ENCODE measurements at regions not wholly inside any gene's neighbourhood (a gene's known extent, or its start where the extent isn't known, plus 50 kb on each side); places are given as distances from the start of the nearest gene placed in this dataset.
"Not testable (repeated sequence)": the region's sequence is repeated elsewhere in the genome, so short reads cannot be mapped to it uniquely, and the experiment has no call there.

DNA sequence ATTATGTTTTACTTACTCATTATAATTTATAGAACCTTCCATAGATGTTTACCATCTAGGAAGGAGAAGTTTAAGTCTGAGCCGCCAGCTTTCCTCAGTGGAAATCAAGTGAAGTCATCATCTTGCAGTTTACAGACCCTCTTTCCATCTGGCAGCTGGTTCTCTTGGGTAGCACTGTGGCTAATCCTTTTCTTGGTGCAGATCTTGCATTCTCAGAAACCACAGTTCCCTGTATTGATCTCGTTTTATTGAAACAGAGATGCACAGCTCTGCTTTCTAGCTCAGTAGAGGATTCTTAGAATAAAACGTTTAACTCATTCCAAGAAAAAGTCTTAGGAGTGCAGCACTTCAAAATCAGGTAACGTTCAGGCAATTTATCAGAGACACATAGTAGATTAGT, 1154.7 kb downstream of the FOXD4L5 start:
- DNase-seq (ENCODE audit: low spot score): not testable (repeated sequence)

GRCh38 chr9:64128572-64128971, 1156.4 kb downstream of the FOXD4L5 start:
- DNase-seq (ENCODE audit: low spot score): no peak

GRCh38 chr9:64121602-64122001, 1163.4 kb downstream of the FOXD4L5 start:
- not testable (repeated sequence) for DNase-seq (ENCODE audit: low spot score)

DNA sequence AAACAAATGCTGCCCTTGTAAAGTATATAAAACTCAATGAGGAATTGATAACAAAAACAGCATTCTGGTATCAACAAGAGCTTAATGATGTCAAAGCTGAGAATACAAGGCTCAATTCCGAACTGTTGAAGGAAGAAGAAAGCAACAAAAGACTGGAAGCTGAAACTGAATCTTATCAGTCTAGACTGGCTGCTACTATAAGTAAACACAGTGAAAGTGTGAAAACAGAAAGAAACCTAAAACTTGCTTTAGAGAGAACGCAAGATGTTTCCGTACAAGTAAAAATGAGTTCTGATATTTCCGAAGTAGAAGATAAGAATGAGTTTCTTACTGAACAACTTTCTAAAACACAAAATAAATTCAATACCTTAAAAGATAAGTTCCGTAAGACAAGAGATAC, 1167.7 kb downstream of the FOXD4L5 start:
- not testable (repeated sequence) for DNase-seq (ENCODE audit: low spot score)

- not testable (repeated sequence) for DNase-seq (ENCODE audit: low spot score)
Observed at GRCh38 chr9:64107867-64108266, 1177.1 kb downstream of the FOXD4L5 start.

GRCh38 chr9:64107211-64107610, 1177.8 kb downstream of the FOXD4L5 start:
- DNase-seq (ENCODE audit: low spot score): not testable (repeated sequence)

- not testable (repeated sequence) for DNase-seq (ENCODE audit: low spot score)
Observed at GRCh38 chr9:64105193-64105592, 1179.8 kb downstream of the FOXD4L5 start.

DNA sequence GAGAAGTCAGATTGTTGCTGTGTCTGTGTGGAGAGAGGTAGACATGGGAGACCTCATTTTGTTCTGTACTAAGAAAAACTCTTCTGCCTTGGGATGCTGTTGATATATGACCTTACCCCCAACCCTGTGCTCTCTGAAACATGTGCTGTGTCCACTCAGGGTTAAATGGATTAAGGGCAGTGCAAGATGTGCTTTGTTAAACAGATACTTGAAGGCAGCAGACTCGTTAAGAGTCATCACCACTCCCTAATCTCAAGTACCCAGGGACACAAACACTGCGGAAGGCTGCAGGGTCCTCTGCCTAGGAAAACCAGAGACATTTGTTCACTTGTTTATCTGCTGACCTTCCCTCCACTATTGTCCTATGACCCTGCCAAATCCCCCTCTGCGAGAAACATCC, 1183.5 kb downstream of the FOXD4L5 start:
- DNase-seq (ENCODE audit: low spot score): not testable (repeated sequence)

DNA sequence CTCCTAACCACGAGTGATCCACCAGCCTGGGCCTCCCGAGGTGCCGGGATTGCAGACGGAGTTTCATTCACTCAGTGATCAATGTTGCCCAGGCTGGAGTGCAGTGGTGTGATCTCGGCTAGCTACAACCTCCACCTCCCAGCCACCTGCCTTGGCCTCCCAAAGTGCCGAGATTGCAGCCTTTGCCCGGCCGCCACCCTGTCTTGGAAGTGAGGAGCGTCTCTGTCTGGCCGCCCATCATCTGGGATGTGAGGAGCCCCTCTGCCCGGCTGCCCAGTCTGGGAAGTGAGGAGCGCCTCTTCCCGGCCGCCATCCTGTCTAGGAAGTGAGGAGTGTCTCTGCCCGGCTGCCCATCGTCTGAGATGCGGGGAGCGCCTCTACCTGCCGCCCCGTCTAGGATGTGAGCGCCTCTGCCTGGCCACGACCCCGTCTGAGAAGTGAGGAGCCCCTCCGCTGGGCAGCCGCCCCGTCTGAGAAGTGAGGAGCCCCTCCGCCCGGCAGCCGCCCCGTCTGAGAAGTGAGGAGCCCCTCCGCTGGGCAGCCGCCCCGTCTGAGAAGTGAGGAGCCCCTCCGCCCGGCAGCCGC, 1184.3 kb downstream of the FOXD4L5 start:
- DNase-seq (ENCODE audit: low spot score): not testable (repeated sequence)

- DNase-seq (ENCODE audit: low spot score): not testable (repeated sequence)
Observed at GRCh38 chr9:64085998-64086397, 1199.0 kb downstream of the FOXD4L5 start.

DNA sequence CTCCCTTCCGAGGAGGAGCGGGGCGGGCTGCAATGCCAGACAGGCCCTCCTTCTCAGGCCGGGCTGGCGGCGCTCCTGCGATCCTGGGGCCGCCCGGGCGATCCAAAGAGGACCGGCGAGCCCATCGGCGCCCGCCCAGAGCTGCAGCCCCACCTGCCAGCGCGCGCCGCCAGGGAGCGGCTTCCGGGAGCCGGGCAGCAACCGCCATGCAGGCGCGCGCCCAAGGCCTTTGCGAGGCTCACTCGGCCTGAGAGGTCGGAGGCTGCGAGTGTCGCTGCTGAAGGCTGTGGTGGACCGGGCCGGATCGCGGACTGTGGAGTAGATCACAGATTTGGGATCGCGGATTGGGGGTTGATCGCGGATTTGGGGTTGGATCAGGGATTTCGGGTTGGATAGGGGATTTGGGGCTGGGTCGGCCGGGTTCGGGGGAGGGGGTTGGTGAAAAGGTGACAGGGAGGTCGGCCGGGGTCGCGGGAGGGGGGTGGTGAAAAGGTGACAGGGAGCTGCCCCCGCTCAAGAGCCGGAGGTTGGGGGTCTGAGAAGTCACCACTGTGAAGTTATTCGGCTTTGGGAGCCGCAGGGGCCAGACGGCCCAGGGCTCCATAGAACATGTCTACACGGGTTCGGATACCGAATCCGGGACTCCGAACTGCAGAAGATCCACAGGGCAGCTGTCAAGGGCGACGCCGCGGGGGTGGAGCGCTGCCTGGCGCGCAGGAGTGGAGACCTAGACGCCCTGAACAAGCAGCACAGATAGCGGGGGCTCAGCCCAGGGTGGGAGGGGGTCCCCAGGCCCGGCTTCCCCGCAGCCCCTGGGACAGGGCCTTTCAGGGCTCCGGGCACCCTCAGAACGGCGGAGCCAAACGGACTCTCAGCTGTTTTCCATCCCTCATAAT, 1213.4 kb downstream of the FOXD4L5 start:
- peak; percentile 56 for DNase-seq (ENCODE audit: low spot score)

DNA sequence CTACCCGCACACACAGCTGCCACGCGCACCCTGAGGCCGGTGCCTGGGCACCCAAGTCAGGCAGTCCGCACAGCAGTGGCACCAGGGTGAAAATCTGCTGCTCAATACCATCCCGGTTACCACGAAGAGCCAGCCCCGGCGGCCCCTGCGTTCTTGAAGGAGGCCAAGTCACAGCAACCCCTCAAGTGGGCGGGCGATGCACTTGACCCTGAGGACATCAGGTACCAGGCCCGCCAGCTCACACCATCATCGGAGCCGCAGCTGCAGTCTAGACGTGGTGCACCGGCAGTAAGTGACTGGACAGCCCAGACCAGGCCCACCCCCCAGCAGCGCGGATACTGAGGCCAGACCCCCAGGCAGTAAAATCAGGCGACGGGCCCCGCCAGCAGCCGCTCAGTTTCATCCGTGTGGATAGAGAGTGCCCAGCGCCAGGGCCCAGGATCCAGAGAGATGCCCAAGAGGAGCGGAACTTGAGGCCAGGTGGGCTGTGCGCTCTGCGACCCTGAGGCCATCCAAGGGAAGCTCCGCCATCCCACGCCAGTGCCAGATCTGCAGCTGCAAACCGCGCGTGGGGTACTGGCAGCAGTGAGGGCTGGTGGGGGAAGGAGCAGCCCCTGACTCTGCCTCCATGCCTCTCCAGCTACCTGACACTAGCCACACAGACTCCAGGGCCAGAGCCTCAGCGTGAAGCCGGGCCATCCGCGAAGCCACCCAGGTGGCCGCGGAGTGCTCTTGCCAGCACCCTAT, 1214.2 kb downstream of the FOXD4L5 start:
- DNase-seq (ENCODE audit: low spot score): not testable (repeated sequence)

- DNase-seq (ENCODE audit: low spot score): not testable (repeated sequence)
Observed at GRCh38 chr9:64070083-64070482, 1214.9 kb downstream of the FOXD4L5 start.

- DNase-seq (ENCODE audit: low spot score): no peak
Observed at GRCh38 chr9:64066736-64067368, 1218.2 kb downstream of the FOXD4L5 start.

DNA sequence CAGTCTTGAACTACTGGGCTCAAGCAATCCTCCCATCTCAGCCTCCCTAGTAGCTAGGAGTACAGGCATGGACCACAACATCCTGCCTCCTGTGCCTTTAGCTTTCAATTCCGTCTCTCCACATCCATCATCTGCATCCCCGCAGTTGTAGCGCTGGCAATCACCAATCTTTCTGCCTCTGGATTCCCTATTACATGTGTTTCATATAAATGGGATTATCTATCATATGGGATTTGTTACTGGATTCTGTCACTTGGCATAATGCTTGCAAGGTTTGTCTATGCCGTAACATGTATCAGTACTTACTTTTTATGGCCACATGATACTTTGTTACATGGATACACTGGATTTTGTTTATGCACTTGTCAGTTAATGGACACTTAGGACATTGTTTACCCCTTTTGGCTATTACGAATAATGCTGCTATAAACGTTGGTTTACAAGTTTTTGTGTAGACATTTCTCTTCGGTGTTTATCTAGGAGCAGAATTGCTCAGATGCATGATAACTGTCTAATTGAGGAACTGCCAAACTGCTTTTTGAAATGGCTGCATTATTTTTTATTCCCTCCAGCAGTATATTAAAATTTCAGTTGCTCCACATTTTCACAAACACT, 1223.9 kb downstream of the FOXD4L5 start:
- no peak for DNase-seq (ENCODE audit: low spot score)

DNA sequence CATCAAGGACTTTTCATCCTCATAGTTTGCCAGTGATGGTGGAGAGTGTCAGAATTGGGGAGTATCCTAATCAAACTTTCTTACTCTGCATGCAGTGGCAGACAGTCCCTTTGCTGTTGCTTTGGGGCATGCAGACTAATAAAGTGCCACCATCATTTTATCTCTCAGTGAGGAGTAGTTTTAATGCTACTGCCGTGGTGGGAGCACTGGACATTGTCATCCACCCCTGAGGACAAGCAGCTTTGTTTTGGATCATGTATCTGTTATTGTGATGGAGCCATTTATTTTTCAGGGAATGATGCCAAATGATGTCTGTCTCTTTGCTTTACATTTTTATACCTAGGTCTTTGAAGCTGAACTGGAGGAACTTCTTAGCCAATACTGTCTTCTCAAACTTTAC, 1226.9 kb downstream of the FOXD4L5 start:
- DNase-seq (ENCODE audit: low spot score): not testable (repeated sequence)

DNA sequence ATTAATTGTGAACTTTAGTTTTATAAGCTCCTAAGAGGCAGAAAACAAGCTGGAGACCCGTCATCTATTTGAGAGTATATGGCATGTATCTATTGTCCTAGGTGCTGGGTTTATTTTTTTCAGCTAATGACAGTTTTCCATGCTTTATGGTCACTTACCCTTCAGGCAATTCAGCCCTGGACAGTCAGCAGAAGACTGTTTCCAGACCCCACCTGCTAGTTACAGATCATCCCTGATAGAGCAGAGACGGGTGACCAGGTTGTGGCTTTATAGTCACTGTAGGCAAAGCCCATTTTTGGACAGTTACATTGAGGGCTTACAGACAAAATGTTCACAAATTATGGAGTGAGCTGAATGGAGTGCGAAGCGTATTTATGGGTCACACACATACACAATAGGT, 1227.5 kb downstream of the FOXD4L5 start:
- DNase-seq (ENCODE audit: low spot score): no peak

DNA sequence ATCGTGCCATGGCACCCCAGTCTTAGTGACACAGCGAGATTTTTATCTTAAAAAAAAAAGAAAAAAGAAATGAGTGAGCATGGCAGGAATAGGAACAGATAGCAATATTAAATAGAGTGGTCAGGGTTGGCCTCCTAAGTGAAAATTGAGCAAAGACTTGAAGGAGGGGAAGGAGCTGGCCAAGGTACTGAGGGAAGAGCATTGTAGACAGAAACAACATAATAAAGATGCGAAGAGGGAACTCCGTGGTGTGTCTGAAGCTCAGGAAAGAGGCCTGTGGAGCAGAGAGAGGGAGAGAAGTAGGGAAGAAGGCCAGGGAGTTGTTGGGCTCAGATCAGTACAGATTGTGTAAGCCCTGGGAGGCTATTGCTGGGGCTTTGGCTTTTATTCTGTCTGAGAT, 1256.1 kb downstream of the FOXD4L5 start:
- not testable (repeated sequence) for DNase-seq (ENCODE audit: low spot score)

DNA sequence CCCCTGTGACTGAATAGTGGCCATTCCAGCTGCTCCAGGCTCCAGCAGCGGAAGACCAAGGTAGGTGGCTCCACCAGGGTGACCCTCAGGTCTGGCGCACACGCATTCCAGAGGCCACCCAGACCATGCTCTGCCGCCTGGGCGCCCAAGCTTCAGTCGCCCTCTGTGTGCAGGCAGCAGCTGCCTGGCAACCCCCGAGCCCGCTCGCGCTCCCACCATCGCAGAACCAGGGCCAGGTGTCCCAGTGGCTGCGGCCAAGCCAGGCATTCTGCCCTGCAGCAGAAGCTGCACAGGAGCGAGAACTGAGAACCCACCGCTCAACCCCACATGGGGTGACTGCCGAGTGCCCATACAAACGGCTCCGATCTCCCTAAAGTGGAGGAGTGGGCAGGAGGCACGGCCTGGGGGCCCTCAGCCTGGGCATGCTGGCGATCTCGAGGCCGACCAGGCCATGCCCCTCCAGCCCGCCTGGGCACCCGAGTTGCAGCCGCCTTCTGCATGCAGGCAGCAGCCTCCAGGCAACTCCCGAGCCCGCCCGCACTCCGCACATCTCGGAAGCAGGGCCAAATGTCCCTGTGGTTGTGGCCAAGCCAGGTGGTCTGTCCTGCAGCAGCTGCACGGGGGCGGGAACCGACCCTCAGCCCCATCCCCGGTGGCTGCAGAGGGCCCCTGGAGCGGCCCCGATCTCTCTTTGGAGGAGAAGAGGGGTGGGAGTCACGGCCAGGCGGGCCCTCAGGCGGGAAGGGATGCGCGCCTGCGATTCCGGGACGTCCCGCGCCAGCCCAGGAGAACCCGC, 1264.1 kb downstream of the FOXD4L5 start:
- not testable (repeated sequence) for DNase-seq (ENCODE audit: low spot score)

DNA sequence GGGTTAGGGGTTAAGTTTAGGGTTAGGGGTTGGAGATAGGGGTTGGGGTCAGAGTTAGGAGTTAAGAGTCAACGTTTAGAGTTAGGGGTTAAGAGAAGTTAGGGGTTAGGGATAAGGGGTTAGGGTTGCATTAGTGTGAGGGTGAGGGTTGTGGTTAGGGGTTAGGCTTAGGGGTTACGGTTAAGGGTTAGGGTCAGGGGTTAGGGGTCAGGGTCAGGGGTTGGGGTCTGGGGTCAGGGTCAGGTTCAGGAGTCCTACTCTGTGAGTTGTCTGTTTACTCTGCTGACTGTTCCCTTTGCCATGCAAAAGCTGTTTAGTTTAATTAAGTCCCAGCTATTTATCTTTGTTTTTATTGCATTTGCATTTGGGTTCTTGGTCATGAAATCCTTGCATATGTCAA, 1267.3 kb downstream of the FOXD4L5 start:
- not testable (repeated sequence) for DNase-seq (ENCODE audit: low spot score)
